ENCODE measurements at regions not wholly inside any gene's neighbourhood (a gene's known extent, or its start where the extent isn't known, plus 50 kb on each side); places are given as distances from the start of the nearest gene placed in this dataset.
"Not testable (repeated sequence)": the region's sequence is repeated elsewhere in the genome, so short reads cannot be mapped to it uniquely, and the experiment has no call there.

- DNase-seq (ENCODE audit: low read depth in 2 of 3, low spot score in 2 of 3), result not testable (repeated sequence)
These were observed 158.1 kb upstream of the TPTE start for GRCh38 chr21:10363321-10363720.

- DNase-seq (ENCODE audit: low read depth in 2 of 3, low spot score in 2 of 3), result not testable (repeated sequence)
These were observed 155.2 kb upstream of the TPTE start for GRCh38 chr21:10366210-10366609.

- DNase-seq (ENCODE audit: low read depth in 2 of 3, low spot score in 2 of 3), result not testable (repeated sequence)
These were observed 153.8 kb upstream of the TPTE start for GRCh38 chr21:10367586-10367985.

GRCh38 chr21:10368323-10368798, 153.0 kb upstream of the TPTE start:
- not testable (repeated sequence) for DNase-seq (ENCODE audit: low read depth in 2 of 3, low spot score in 2 of 3)

GRCh38 chr21:10369289-10369688, 152.1 kb upstream of the TPTE start:
- DNase-seq (ENCODE audit: low read depth in 2 of 3, low spot score in 2 of 3), result not testable (repeated sequence)

GRCh38 chr21:10377758-10378157, 143.6 kb upstream of the TPTE start:
- not testable (repeated sequence) for DNase-seq (ENCODE audit: low read depth in 2 of 3, low spot score in 2 of 3)

- DNase-seq (ENCODE audit: low read depth in 2 of 3, low spot score in 2 of 3), result not testable (repeated sequence)
These were observed 141.6 kb upstream of the TPTE start for GRCh38 chr21:10379816-10380215.

GRCh38 chr21:10381687-10382060, 139.7 kb upstream of the TPTE start:
- not testable (repeated sequence) for DNase-seq (ENCODE audit: low read depth in 2 of 3, low spot score in 2 of 3)

GRCh38 chr21:10382135-10382534, 139.2 kb upstream of the TPTE start:
- DNase-seq (ENCODE audit: low read depth in 2 of 3, low spot score in 2 of 3), result not testable (repeated sequence)

GRCh38 chr21:10382580-10382979, 138.8 kb upstream of the TPTE start:
- not testable (repeated sequence) for DNase-seq (ENCODE audit: low read depth in 2 of 3, low spot score in 2 of 3)

GRCh38 chr21:10383571-10383970, 137.8 kb upstream of the TPTE start:
- not testable (repeated sequence) for DNase-seq (ENCODE audit: low read depth in 2 of 3, low spot score in 2 of 3)

- DNase-seq (ENCODE audit: low read depth in 2 of 3, low spot score in 2 of 3), result not testable (repeated sequence)
These were observed 137.0 kb upstream of the TPTE start for GRCh38 chr21:10384304-10384861.

GRCh38 chr21:10385202-10385601, 136.2 kb upstream of the TPTE start:
- not testable (repeated sequence) for DNase-seq (ENCODE audit: low read depth in 2 of 3, low spot score in 2 of 3)

- not testable (repeated sequence) for DNase-seq (ENCODE audit: low read depth in 2 of 3, low spot score in 2 of 3)
These were observed 135.4 kb upstream of the TPTE start for GRCh38 chr21:10385898-10386527.

- not testable (repeated sequence) for DNase-seq (ENCODE audit: low read depth in 2 of 3, low spot score in 2 of 3)
These were observed 133.5 kb upstream of the TPTE start for GRCh38 chr21:10387692-10388450.

- not testable (repeated sequence) for DNase-seq (ENCODE audit: low read depth in 2 of 3, low spot score in 2 of 3)
These were observed 132.8 kb upstream of the TPTE start for GRCh38 chr21:10388625-10389024.

GRCh38 chr21:10392301-10392700, 129.1 kb upstream of the TPTE start:
- DNase-seq (ENCODE audit: low read depth in 2 of 3, low spot score in 2 of 3), result not testable (repeated sequence)

GRCh38 chr21:10395963-10396362, 125.4 kb upstream of the TPTE start:
- not testable (repeated sequence) for DNase-seq (ENCODE audit: low read depth in 2 of 3, low spot score in 2 of 3)

- DNase-seq (ENCODE audit: low read depth in 2 of 3, low spot score in 2 of 3), result not testable (repeated sequence)
These were observed 123.9 kb upstream of the TPTE start for GRCh38 chr21:10397495-10397915.

- not testable (repeated sequence) for DNase-seq (ENCODE audit: low read depth in 2 of 3, low spot score in 2 of 3)
These were observed 122.5 kb upstream of the TPTE start for GRCh38 chr21:10398692-10399489.

Measured in hematopoietic multipotent progenitor cell (in vitro differentiated cells).